HL-60 (cell line): ENCODE measurements at regions not wholly inside any gene's neighbourhood (a gene's known extent, or its start where the extent isn't known, plus 50 kb on each side); places are given as distances from the start of the nearest gene placed in this dataset.

Source experiments
- DNase-seq, 2 experiments: peaks; one replicate each; pipeline ENCODE4 v3.0.0-alpha.2; 2010 to 2020; ENCODE audit warnings: low read depth in 1 of 2, low spot score in 1 of 2
- H3K27ac ChIP-seq: fragments of 250-450 bp; sonication (Bioruptor Pico); replicated peaks from 2 replicates; pipeline ENCODE4 v1.5.1; 2020; ENCODE audit warnings: mild to moderate bottlenecking, moderate library complexity
- H3K27me3 ChIP-seq: fragments of 250-450 bp; sonication (Bioruptor Pico); 2 replicates; pipeline ENCODE4 v1.5.1; 2021; ENCODE audit warnings: mild to moderate bottlenecking, moderate library complexity; ENCODE audit not compliant: insufficient read depth, poor library complexity, severe bottlenecking
- H3K4me3 ChIP-seq: replicated peaks from 2 replicates; pipeline ENCODE4 v1.5.1; 2011; ENCODE audit warnings: mild to moderate bottlenecking, control low read depth, low read length; ENCODE audit not compliant: insufficient read depth
- CTCF ChIP-seq: IDR thresholded peaks from one replicate; pipeline ENCODE4 v1.5.1; 2011; ENCODE audit warnings: low read length, control low read depth, inconsistent platforms; ENCODE audit not compliant: insufficient read depth
- GABPA ChIP-seq: IDR thresholded peaks from 2 replicates; pipeline ENCODE4 v1.6.1; 2012; ENCODE audit warnings: low read depth
- POLR2AphosphoS5 ChIP-seq: IDR thresholded peaks from 2 replicates; pipeline ENCODE4 v1.6.1; 2012; ENCODE audit warnings: low read depth
- REST ChIP-seq: IDR thresholded peaks from 2 replicates; pipeline ENCODE4 v1.6.1; 2012; ENCODE audit warnings: low read depth; ENCODE audit not compliant: insufficient replicate concordance
- SPI1 ChIP-seq: IDR thresholded peaks from 2 replicates; pipeline ENCODE4 v1.6.1; 2012; ENCODE audit warnings: low read depth, mild to moderate bottlenecking, borderline replicate concordance

GRCh38 chr10:129005080-129005479 is 462.0 kb upstream of the MGMT start:
- H3K27me3 ChIP-seq = peaks cover 2% of the 10 kb centered on the region
- H3K27ac ChIP-seq = no peak overlapping the region
- no peak for DNase-seq
- H3K4me3 ChIP-seq = no peak overlapping the region
- TF ChIP-seq POLR2AphosphoS5 (no peak), SPI1 (no peak), GABPA (no peak), REST (no peak), CTCF (no peak)

GRCh38 chr10:129005804-129006203 is 461.2 kb upstream of the MGMT start:
- Histone ChIP-seq H3K27ac (no peak overlapping the region), H3K27me3 (peaks cover 2% of the 10 kb centered on the region), H3K4me3 (no peak overlapping the region)
- TF ChIP-seq CTCF = no peak
- no peak for TF ChIP-seq POLR2AphosphoS5
- TF ChIP-seq REST = no peak
- TF ChIP-seq GABPA = no peak
- no peak for TF ChIP-seq SPI1
- DNase-seq = no peak

- no peak for TF ChIP-seq SPI1
- no peak for TF ChIP-seq CTCF
- no peak for TF ChIP-seq REST
- no peak for TF ChIP-seq POLR2AphosphoS5
- no peak for TF ChIP-seq GABPA
- H3K27me3 ChIP-seq = no peaks in the 10 kb centered on the region
- H3K27ac ChIP-seq = no peak overlapping the region
- no peak overlapping the region for H3K4me3 ChIP-seq
- no peak for DNase-seq
Observed at GRCh38 chr10:129018511-129018910, 448.5 kb upstream of the MGMT start.
